Hematopoietic multipotent progenitor cell (in vitro differentiated cells): ENCODE measurements at regions not wholly inside any gene's neighbourhood (a gene's known extent, or its start where the extent isn't known, plus 50 kb on each side); places are given as distances from the start of the nearest gene placed in this dataset.

ENCODE experiments used
- DNase-seq, 3 donors: peaks; one replicate each; pipeline ENCODE4 v3.0.0-alpha.2; 2011 to 2015; ENCODE audit warnings: low read depth in 2 of 3, low spot score in 2 of 3

DNA sequence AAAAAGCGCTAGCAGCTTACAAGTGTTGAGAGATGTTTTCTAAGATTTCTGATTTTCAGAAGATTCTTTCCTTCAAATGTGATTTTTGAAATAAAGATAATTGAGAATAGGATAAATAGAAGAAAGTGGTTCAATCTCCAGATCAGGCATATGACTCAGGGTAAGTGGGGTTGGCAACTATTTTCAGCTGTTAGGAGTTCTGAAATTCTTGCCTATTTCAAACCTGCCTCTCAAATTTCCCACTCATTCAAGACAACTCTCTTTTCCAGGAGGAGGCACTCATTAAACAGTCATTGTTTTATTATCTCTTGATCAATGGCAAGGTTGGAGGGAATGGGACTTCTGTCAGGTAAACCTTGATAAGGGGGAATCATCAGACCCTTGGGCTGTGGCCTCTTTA, 138.9 kb downstream of the HNMT start:
- DNase-seq = no peak

GRCh38 chr2:138104071-138104470, 139.8 kb downstream of the HNMT start:
- DNase-seq = no peak

- DNase-seq = no peak
Measured at GRCh38 chr2:138105358-138105757, 141.1 kb downstream of the HNMT start.

DNA sequence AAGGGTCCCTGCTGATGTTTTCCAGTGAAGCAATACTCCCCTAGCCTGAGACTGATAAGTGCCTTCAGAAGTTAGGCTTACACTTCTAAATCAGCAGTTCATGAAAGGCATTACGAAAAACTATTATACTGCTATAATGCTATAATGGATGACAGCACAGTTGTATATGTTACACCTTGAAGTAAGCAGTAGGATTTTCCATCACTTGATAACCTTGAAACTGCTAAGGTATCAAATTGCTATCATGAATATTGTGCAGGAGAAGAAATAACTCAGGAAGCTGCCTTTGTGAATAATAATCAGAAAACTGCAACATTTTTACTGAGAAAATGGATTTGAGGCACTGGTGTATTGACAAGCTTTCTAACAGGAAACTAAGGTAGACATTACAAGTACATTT, 142.3 kb downstream of the HNMT start:
- DNase-seq = no peak

DNA sequence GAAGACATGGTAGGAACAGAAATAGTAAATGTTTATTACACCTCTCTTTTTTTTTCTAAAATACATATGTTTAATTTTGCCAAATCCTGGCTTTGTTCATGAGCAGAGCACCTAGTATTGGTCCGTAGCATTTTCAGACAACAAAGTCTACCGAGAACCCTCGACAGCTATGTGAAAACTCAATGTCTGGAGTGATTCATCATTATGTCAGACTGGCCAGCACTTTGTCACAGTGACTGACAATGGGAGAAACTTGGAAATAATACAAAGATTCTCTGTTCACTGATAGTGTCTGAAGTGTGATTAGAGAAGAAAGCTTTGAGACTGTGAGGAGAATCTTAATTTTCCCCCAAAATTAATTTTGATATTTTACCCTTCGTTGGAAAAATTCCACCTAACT, 143.0 kb downstream of the HNMT start:
- no peak for DNase-seq

GRCh38 chr2:138110453-138111083, 146.3 kb downstream of the HNMT start:
- no peak for DNase-seq

GRCh38 chr2:138112536-138112935, 148.3 kb downstream of the HNMT start:
- DNase-seq = no peak

DNA sequence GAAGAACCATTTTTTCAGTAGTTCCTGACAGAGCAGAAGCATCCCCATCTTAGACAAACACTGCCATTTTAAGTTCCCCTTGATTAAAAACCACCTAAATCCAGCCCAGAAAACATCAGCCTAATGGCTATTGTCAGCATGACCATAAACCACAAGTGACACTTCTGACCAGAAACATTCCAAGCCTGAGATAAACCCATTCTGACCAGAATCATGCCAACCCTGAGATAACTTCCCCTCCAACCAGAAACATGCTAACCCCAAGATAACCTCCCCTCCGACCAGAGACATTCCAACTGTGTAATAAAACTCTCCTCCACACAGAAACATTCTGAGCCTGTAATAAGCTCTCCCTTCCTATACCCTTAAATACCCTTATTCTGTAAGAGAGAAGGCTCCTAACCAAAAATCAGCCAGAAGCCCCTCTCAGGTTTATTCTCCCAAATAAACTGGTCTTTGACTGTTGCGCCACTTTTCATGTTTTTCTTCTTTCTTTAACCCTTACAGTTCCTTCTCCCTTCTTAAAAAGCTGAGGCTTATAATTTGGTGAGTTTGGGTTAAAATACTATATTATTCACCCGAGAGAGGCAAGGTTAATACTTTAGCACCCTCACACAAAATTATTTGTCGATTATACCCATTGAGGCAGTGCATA, 149.7 kb downstream of the HNMT start:
- DNase-seq = no peak

DNA sequence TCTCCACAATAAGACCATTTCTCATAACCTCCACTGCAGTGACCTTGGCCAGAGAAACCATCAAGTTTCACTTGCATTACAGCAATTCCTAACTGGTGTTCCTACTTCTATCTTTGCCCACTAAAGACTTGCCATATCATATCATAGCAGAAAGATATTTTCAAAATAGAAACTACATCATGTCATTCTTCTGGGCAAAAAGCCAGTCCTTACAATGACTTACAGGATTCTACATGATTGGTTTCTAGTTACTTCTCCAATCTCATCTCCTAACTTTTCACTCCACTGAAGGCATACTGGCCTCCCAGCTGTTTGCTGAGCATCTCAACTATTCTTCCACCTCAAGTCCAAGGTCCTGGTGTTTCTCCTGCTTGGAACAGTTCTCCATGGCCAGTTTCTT, 151.4 kb downstream of the HNMT start:
- DNase-seq = peak in 2 of 3 donors; percentile 19 to 79

- no peak for DNase-seq
Measured at GRCh38 chr2:138116456-138116855, 152.2 kb downstream of the HNMT start.

- no peak for DNase-seq
Measured at GRCh38 chr2:138121666-138122661, 157.7 kb downstream of the HNMT start.

DNA sequence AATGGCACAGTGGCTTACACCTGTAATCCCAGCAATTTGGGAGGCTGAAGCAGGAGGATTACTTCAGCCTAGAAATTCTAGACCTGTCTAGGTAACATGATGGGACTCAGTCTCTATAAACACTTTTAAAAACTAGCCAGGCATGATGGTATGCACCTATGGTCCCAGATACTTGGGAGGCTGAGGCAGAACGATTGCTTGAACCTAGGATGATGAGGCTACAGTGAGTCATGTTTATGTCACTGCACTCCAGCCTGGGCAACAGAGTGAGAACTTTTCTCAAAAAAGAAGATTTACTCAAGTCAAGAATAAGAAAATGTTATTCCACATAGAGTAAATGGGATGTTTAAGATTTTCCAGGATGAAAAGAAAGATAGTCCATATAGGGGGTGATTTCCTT, 158.6 kb downstream of the HNMT start:
- DNase-seq = no peak

- DNase-seq = no peak
Measured at GRCh38 chr2:138123741-138124140, 159.5 kb downstream of the HNMT start.

- DNase-seq = no peak
Measured at GRCh38 chr2:138124521-138124920, 160.2 kb downstream of the HNMT start.

- no peak for DNase-seq
Measured at GRCh38 chr2:138125306-138126288, 161.3 kb downstream of the HNMT start.

DNA sequence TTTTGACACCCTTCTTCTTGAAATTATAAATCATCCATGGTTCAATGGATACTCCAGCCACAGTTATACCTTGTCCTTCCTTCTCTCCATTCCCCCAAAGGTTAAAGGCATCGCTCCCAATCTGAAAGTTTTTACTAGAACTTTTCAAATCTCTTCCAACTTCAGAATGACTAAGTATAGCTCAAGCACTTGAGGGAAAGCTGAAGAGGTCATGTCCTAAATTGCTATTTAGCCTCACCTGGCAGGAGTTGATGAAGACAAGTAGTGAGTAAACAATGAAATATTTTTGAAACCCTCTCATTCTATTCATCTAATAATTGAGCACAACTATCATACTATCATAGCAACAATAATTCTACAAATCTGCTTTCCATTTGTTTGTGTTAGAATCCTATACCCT, 167.8 kb downstream of the HNMT start:
- no peak for DNase-seq

DNA sequence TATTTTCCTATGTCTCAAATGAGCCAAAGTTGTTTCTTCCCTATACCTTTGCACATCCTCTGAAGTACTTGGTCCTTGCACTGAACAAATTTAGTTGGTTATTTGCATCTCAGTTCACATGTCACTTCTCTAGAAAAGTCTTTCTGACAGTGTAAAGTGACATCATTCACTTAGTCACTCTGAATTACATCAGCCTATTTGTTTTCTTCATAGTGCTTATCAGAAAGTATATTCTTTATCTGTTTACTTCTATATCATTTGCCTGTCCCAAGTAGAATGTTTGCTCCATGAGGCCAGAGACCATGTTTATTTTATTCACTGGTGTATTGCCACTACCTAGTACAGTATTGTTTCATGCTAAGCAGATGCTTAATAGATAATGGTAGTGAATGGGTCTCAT, 173.7 kb downstream of the HNMT start:
- DNase-seq = no peak

DNA sequence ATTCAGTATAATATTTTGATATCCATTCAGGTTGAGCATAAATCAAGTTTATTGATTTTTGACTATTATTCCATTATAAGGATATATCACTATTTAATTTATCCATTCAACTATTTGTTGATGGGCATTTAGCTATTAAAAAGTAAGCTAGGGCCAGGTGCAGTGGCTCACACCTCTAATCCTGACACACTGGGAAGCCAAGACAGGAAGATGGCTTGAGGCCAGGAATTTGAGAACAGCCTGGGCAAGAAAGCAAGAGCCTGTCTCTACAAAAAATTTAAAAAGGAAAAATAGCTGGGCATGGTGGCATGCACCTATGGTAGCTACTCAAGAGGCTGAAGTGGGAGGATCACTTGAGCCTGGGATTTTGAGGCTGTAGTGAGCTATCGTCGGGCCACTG, 183.5 kb downstream of the HNMT start:
- no peak for DNase-seq

DNA sequence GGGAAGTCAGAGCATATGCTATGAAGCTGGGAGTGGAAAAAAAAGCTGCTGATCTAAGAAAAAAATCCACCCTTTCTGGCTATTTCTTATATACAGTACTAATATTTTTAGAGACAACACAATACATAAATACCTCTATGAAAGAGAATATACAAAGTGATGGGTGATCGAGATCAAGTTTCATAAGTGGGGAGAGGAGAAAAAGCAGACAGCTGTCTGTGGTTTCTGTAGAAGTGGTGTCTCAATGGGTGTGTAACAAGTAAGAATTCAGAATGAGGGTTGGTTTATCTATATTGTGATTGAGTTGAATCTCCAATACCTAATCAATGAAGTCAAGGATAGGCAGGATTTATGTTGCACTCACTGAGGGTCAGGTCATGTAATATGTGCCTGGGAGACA, 191.0 kb downstream of the HNMT start:
- no peak for DNase-seq

DNA sequence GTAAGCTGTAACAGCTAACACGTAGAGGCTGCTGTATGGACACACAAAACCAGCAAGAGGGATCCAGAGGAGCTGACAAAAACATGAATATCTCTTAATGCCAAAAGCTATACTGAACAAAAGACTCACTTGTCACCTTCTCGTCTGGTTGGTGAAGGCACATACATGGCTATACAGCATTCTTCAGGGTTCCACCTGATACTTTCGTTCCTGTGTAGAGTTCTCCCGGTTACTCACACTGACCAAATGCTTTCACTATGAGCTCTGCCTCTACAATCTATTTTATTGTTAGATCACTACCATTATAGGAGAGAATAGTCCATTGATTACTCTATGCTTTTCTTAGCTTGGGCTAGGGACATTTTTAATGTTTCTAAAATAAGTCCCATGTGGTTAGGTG, 193.1 kb downstream of the HNMT start:
- DNase-seq = no peak
